ENCODE measurements at regions not wholly inside any gene's neighbourhood (a gene's known extent, or its start where the extent isn't known, plus 50 kb on each side); places are given as distances from the start of the nearest gene placed in this dataset.
A peak's percentile ranks its signal among the peaks of the same experiment; 100 is the strongest.

- no peak overlapping the region for H3K4me3 ChIP-seq (ENCODE audit: low read length)
- peaks cover 18% of the 10 kb centered on the region for H3K4me1 ChIP-seq (ENCODE audit: low read length)
- no peaks in the 10 kb centered on the region for H4K20me1 ChIP-seq (ENCODE audit: insufficient read depth, low read length)
- peak overlapping the region; percentile 31 for H3K4me2 ChIP-seq (ENCODE audit: low read length)
- TF ChIP-seq EZH2phosphoT487 (IDR thresholded peaks at IDR 0.05; ENCODE audit: low read depth) (no peak), CTCF (IDR thresholded peaks at IDR 0.05; ENCODE audit: low read depth, low read length) (no peak)
- no peak overlapping the region for H3K27ac ChIP-seq (ENCODE audit: low read length)
- H3K36me3 ChIP-seq (replicated peaks; ENCODE audit: low read depth, low read length) = no peaks in the 10 kb centered on the region
- H3K9ac ChIP-seq (ENCODE audit: low read length) = no peak overlapping the region
- no peaks in the 10 kb centered on the region for H3K9me3 ChIP-seq (ENCODE audit: insufficient read depth, low read length)
- no peak overlapping the region for H2AFZ ChIP-seq (ENCODE audit: low read depth, low read length)
- no peaks in the 10 kb centered on the region for H3K79me2 ChIP-seq (ENCODE audit: low read length)
- H3K27me3 ChIP-seq (ENCODE audit: low read depth, low read length) = no peaks in the 10 kb centered on the region
Observed at GRCh38 chr18:60123031-60123430, 223.2 kb downstream of the PMAIP1 start.

GRCh38 chr18:60122339-60122738 is 222.5 kb downstream of the PMAIP1 start:
- H3K4me2 ChIP-seq (ENCODE audit: low read length) = peak overlapping the region; percentile 31
- H3K36me3 ChIP-seq (replicated peaks; ENCODE audit: low read depth, low read length) = no peaks in the 10 kb centered on the region
- H3K9me3 ChIP-seq (ENCODE audit: insufficient read depth, low read length) = no peaks in the 10 kb centered on the region
- H4K20me1 ChIP-seq (ENCODE audit: insufficient read depth, low read length) = no peaks in the 10 kb centered on the region
- H3K4me1 ChIP-seq (ENCODE audit: low read length) = peaks cover 18% of the 10 kb centered on the region
- H3K27me3 ChIP-seq (ENCODE audit: low read depth, low read length) = no peaks in the 10 kb centered on the region
- no peak overlapping the region for H3K9ac ChIP-seq (ENCODE audit: low read length)
- no peak overlapping the region for H3K4me3 ChIP-seq (ENCODE audit: low read length)
- H3K79me2 ChIP-seq (ENCODE audit: low read length) = no peaks in the 10 kb centered on the region
- TF ChIP-seq EZH2phosphoT487 (IDR thresholded peaks at IDR 0.05; ENCODE audit: low read depth) = no peak
- H3K27ac ChIP-seq (ENCODE audit: low read length) = no peak overlapping the region
- H2AFZ ChIP-seq (ENCODE audit: low read depth, low read length) = no peak overlapping the region

GRCh38 chr18:60120231-60120750 is 220.5 kb downstream of the PMAIP1 start:
- peaks cover 18% of the 10 kb centered on the region for H3K4me1 ChIP-seq (ENCODE audit: low read length)
- H3K27ac ChIP-seq (ENCODE audit: low read length) = no peak overlapping the region
- no peak overlapping the region for H2AFZ ChIP-seq (ENCODE audit: low read depth, low read length)
- H3K27me3 ChIP-seq (ENCODE audit: low read depth, low read length) = no peaks in the 10 kb centered on the region
- no peaks in the 10 kb centered on the region for H3K36me3 ChIP-seq (replicated peaks; ENCODE audit: low read depth, low read length)
- TF ChIP-seq EZH2phosphoT487 (IDR thresholded peaks at IDR 0.05; ENCODE audit: low read depth) (no peak), CTCF (IDR thresholded peaks at IDR 0.05; ENCODE audit: low read depth, low read length) (no peak)
- H3K4me3 ChIP-seq (ENCODE audit: low read length) = no peak overlapping the region
- no peaks in the 10 kb centered on the region for H3K9me3 ChIP-seq (ENCODE audit: insufficient read depth, low read length)
- no peak overlapping the region for H3K9ac ChIP-seq (ENCODE audit: low read length)
- no peaks in the 10 kb centered on the region for H3K79me2 ChIP-seq (ENCODE audit: low read length)
- H4K20me1 ChIP-seq (ENCODE audit: insufficient read depth, low read length) = no peaks in the 10 kb centered on the region
- H3K4me2 ChIP-seq (ENCODE audit: low read length) = no peak overlapping the region

GRCh38 chr18:60117321-60117720 is 217.5 kb downstream of the PMAIP1 start:
- H3K9ac ChIP-seq (ENCODE audit: low read length) = no peak overlapping the region
- TF ChIP-seq EZH2phosphoT487 (IDR thresholded peaks at IDR 0.05; ENCODE audit: low read depth) = no peak
- TF ChIP-seq CTCF (IDR thresholded peaks at IDR 0.05; ENCODE audit: low read depth, low read length) = no peak
- no peaks in the 10 kb centered on the region for H3K79me2 ChIP-seq (ENCODE audit: low read length)
- H2AFZ ChIP-seq (ENCODE audit: low read depth, low read length) = no peak overlapping the region
- H3K4me3 ChIP-seq (ENCODE audit: low read length) = no peak overlapping the region
- no peaks in the 10 kb centered on the region for H3K27me3 ChIP-seq (ENCODE audit: low read depth, low read length)
- H3K4me1 ChIP-seq (ENCODE audit: low read length) = peaks cover 7% of the 10 kb centered on the region
- no peak overlapping the region for H3K27ac ChIP-seq (ENCODE audit: low read length)
- no peaks in the 10 kb centered on the region for H3K9me3 ChIP-seq (ENCODE audit: insufficient read depth, low read length)
- no peak overlapping the region for H3K4me2 ChIP-seq (ENCODE audit: low read length)
- H3K36me3 ChIP-seq (replicated peaks; ENCODE audit: low read depth, low read length) = no peaks in the 10 kb centered on the region
- no peaks in the 10 kb centered on the region for H4K20me1 ChIP-seq (ENCODE audit: insufficient read depth, low read length)

All from OCI-LY3 (cell line).